Progenitor cell of endocrine pancreas (in vitro differentiated cells): ENCODE measurements at regions not wholly inside any gene's neighbourhood (a gene's known extent, or its start where the extent isn't known, plus 50 kb on each side); places are given as distances from the start of the nearest gene placed in this dataset.
"Not testable (repeated sequence)": the region's sequence is repeated elsewhere in the genome, so short reads cannot be mapped to it uniquely, and the experiment has no call there.

ENCODE experiments used
- DNase-seq: peaks from one replicate; pipeline ENCODE4 v3.0.0; 2021; ENCODE audit warnings: low spot score; ENCODE audit not compliant: unreplicated experiment
- H3K27ac Mint-ChIP-seq: 2 replicates; pipeline ENCODE4 v1.8.0; 2021; ENCODE audit warnings: mild to moderate bottlenecking, moderate library complexity, mixed read lengths
- H3K27me3 Mint-ChIP-seq: 2 replicates; pipeline ENCODE4 v1.8.0; 2021; ENCODE audit warnings: mixed read lengths
- H3K36me3 Mint-ChIP-seq: 2 replicates; pipeline ENCODE4 v1.8.0; 2022; ENCODE audit warnings: mixed read lengths; ENCODE audit not compliant: insufficient read depth
- H3K4me1 Mint-ChIP-seq: 2 replicates; pipeline ENCODE4 v1.8.0; 2021; ENCODE audit warnings: low read depth, mixed read lengths
- H3K4me3 Mint-ChIP-seq: 2 replicates; pipeline ENCODE4 v1.8.0; 2021; ENCODE audit warnings: low read depth, mild to moderate bottlenecking, moderate library complexity, mixed read lengths
- H3K9me3 Mint-ChIP-seq: 2 replicates; pipeline ENCODE4 v1.8.0; 2021; ENCODE audit warnings: low read depth, mixed read lengths

- not testable (repeated sequence) for H3K9me3 Mint-ChIP-seq, H3K4me1 Mint-ChIP-seq, H3K27ac Mint-ChIP-seq, H3K36me3 Mint-ChIP-seq, DNase-seq, H3K27me3 Mint-ChIP-seq, H3K4me3 Mint-ChIP-seq
Measured at GRCh38 chr1:83167634-83168033, 831.3 kb downstream of the TTLL7 start.

GRCh38 chr1:83163879-83164475 is 835.0 kb downstream of the TTLL7 start:
- H3K27ac Mint-ChIP-seq, H3K9me3 Mint-ChIP-seq, H3K4me3 Mint-ChIP-seq, H3K27me3 Mint-ChIP-seq, H3K36me3 Mint-ChIP-seq, DNase-seq, H3K4me1 Mint-ChIP-seq: not testable (repeated sequence)

GRCh38 chr1:83158924-83159323 is 840.0 kb downstream of the TTLL7 start:
- H3K27ac Mint-ChIP-seq, DNase-seq, H3K9me3 Mint-ChIP-seq, H3K27me3 Mint-ChIP-seq, H3K4me1 Mint-ChIP-seq, H3K36me3 Mint-ChIP-seq, H3K4me3 Mint-ChIP-seq: not testable (repeated sequence)

GRCh38 chr1:83154306-83154705 is 844.6 kb downstream of the TTLL7 start:
- H3K9me3 Mint-ChIP-seq, H3K27ac Mint-ChIP-seq, H3K4me3 Mint-ChIP-seq, DNase-seq, H3K4me1 Mint-ChIP-seq, H3K27me3 Mint-ChIP-seq, H3K36me3 Mint-ChIP-seq: not testable (repeated sequence)

- H3K27ac Mint-ChIP-seq, H3K36me3 Mint-ChIP-seq, H3K4me1 Mint-ChIP-seq: not testable (repeated sequence)
Measured at GRCh38 chr1:83151167-83151898, 847.6 kb downstream of the TTLL7 start.

GRCh38 chr1:83150479-83150878 is 848.5 kb downstream of the TTLL7 start:
- not testable (repeated sequence) for H3K4me1 Mint-ChIP-seq, H3K9me3 Mint-ChIP-seq, H3K4me3 Mint-ChIP-seq, H3K27ac Mint-ChIP-seq, H3K36me3 Mint-ChIP-seq, H3K27me3 Mint-ChIP-seq, DNase-seq

More at GRCh38 chr1:83151167-83151898, 847.6 kb downstream of the TTLL7 start:
- not testable (repeated sequence) for DNase-seq, H3K9me3 Mint-ChIP-seq, H3K27me3 Mint-ChIP-seq, H3K4me3 Mint-ChIP-seq

GRCh38 chr1:83145820-83146219 is 853.1 kb downstream of the TTLL7 start:
- DNase-seq, H3K9me3 Mint-ChIP-seq, H3K4me3 Mint-ChIP-seq, H3K27ac Mint-ChIP-seq, H3K4me1 Mint-ChIP-seq, H3K36me3 Mint-ChIP-seq, H3K27me3 Mint-ChIP-seq: not testable (repeated sequence)

GRCh38 chr1:83142802-83143201 is 856.1 kb downstream of the TTLL7 start:
- not testable (repeated sequence) for H3K27ac Mint-ChIP-seq, H3K27me3 Mint-ChIP-seq, H3K4me1 Mint-ChIP-seq, H3K36me3 Mint-ChIP-seq, DNase-seq, H3K9me3 Mint-ChIP-seq, H3K4me3 Mint-ChIP-seq

- H3K9me3 Mint-ChIP-seq, H3K4me1 Mint-ChIP-seq: not testable (repeated sequence)
Measured at GRCh38 chr1:83135524-83136157, 863.3 kb downstream of the TTLL7 start.

GRCh38 chr1:83134322-83135014 is 864.5 kb downstream of the TTLL7 start:
- not testable (repeated sequence) for H3K27me3 Mint-ChIP-seq, DNase-seq, H3K4me1 Mint-ChIP-seq, H3K36me3 Mint-ChIP-seq, H3K27ac Mint-ChIP-seq, H3K4me3 Mint-ChIP-seq, H3K9me3 Mint-ChIP-seq

More at GRCh38 chr1:83135524-83136157, 863.3 kb downstream of the TTLL7 start:
- H3K27ac Mint-ChIP-seq, DNase-seq, H3K36me3 Mint-ChIP-seq, H3K4me3 Mint-ChIP-seq, H3K27me3 Mint-ChIP-seq: not testable (repeated sequence)
